AG04449 (cell line): ENCODE measurements at regions not wholly inside any gene's neighbourhood (a gene's known extent, or its start where the extent isn't known, plus 50 kb on each side); places are given as distances from the start of the nearest gene placed in this dataset.

Experiments
- CTCF ChIA-PET: fragments of 350-600 bp; formaldehyde crosslinking; extraction: SDS; loops from one replicate; lab custom pipeline; 2021; ENCODE audit warnings: antibody characterized with exemption; lab: Yijun Ruan, JAX
- POLR2A ChIA-PET: fragments of 400-600, 350-600 bp; formaldehyde crosslinking; extraction: SDS; loops from one replicate; lab custom pipeline; 2020; ENCODE audit warnings: antibody characterized with exemption, inconsistent platforms; lab: Yijun Ruan, JAX
- DNase-seq: peaks from one replicate; pipeline ENCODE4 v3.0.0-alpha.2; 2010; ENCODE audit warnings: low read depth, low spot score
- H3K4me3 ChIP-seq: 2 replicates; pipeline ENCODE4 v1.5.1; 2011; ENCODE audit warnings: low read depth, mild to moderate bottlenecking, control low read depth, low read length
- TF ChIP-seq, protein P1 (sequence below): IDR thresholded peaks from one replicate; pipeline ENCODE4 v1.5.1; 2011; ENCODE audit warnings: mild to moderate bottlenecking, moderate library complexity, low read length, control low read depth, inconsistent platforms; ENCODE audit not compliant: insufficient read depth; ENCODE audit errors: missing control alignments

DNA sequence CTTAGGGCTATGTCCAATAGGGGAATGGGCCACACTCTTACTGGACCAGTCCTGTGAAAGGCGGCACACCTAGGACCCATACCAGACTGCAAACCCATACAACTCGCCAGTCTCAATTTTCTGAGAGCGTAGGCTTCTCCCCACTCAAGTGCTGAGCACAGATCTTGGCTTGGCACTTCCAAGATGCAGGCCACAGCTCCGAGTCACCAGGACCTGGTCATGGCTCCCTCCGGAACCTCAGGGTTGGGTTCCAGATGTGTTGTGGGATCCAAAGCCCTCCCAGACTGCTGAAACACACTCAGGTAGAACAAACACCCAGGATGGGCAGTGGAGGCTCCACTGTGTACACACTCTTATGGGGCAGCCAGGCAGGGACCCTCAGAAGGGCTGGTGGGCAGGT, 103.3 kb downstream of the TMEM144 start:
- no peak for DNase-seq
- no peak overlapping the region for H3K4me3 ChIP-seq
- TF ChIP-seq, protein P1, sequence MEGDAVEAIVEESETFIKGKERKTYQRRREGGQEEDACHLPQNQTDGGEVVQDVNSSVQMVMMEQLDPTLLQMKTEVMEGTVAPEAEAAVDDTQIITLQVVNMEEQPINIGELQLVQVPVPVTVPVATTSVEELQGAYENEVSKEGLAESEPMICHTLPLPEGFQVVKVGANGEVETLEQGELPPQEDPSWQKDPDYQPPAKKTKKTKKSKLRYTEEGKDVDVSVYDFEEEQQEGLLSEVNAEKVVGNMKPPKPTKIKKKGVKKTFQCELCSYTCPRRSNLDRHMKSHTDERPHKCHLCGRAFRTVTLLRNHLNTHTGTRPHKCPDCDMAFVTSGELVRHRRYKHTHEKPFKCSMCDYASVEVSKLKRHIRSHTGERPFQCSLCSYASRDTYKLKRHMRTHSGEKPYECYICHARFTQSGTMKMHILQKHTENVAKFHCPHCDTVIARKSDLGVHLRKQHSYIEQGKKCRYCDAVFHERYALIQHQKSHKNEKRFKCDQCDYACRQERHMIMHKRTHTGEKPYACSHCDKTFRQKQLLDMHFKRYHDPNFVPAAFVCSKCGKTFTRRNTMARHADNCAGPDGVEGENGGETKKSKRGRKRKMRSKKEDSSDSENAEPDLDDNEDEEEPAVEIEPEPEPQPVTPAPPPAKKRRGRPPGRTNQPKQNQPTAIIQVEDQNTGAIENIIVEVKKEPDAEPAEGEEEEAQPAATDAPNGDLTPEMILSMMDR: no peak
- POLR2A ChIA-PET: no interaction called here
- CTCF ChIA-PET: interaction anchor here (2.0 kb wide), 1 partner anchor 12 kb away, joined by 6 read pairs; no protein-coding TSS in a partner anchor

DNA sequence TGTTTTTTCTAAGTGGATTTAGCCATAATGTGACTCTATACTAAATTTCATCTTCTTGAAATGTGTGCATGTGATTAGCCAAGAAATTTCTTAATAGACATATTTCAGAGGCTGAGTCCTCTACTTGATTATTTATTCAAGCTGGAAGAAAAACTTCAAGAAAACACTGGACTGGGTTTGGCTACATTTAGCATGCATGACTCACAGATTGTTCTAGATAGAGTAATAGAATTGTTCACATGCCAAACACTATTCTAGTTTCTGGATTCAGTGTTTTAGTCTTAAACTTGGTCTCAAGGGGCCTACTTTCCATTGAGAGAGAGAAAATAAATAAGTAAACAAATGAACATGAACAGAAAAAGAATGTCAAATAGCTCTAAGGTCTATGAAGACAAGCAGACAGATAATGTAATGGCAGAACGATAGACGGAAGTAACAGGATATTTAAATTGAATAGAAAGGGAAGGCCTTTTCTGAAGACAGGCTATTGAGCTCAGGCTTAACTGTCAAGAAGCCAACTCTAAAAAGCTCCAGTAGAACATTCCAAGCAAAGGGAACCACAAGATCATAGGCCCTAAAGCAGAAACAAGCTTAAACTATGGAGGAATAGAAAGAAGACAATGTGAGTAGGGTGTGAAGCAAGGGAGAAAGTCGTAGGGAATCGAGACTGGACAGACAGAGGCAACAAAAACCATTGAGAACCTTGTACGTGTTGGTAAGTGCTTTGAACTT, 104.6 kb downstream of the TMEM144 start:
- H3K4me3 ChIP-seq: no peak overlapping the region
- TF ChIP-seq, protein P1: no peak
- POLR2A ChIA-PET: no interaction called here
- CTCF ChIA-PET: interaction anchor here (1.9 to 2.0 kb wide), 2 partner anchors 13 to 54 kb away, joined by 6 read pairs; no protein-coding TSS in a partner anchor
- peak; percentile 94 for DNase-seq

DNA sequence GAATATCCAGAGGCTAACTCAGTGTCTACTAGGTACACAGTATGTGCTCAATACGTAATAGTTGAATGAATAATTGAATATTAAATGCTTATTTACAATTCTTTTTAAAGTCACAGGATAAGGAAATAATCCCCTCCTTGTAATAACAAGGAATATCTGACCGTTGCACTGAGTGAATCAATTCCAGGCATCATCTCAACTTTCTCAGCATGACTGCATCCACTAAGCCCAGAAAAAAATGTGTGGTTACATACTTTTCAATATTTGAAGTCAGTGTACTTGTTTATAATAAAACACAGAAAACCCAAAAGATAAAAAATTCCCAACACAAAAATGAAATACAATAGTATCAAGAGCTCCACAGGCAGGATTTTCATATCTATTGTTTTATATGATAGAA, 105.4 kb downstream of the TMEM144 start:
- TF ChIP-seq, protein P1: no peak

DNA sequence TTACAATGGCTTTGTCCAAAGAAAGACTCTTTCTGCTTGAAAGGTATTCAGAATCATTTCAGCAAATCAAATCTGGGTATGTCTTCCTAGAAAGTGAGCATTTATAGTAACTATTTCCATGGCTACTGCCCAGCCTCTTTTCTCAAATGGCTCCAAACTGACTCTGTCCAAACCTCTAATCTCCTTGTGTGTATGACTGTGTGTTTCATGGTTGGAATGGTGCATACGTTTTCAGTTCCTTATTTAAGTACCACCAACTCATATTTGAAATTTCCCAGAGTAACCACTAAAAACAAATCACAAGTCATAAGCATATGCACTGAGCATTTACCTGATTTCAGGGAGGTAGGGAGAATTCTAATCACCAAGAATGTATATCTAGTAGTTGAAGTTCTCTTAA, 106.0 kb downstream of the TMEM144 start:
- ChIA-PET POLR2A (no interaction called here), CTCF (no interaction called here)
- no peak for DNase-seq
- no peak overlapping the region for H3K4me3 ChIP-seq
- TF ChIP-seq, protein P1: no peak

More for the DNA sequence above, 105.4 kb downstream of the TMEM144 start:
- peak; percentile 71 for DNase-seq
- ChIA-PET CTCF (interaction anchor here (1.9 to 2.0 kb wide), 2 partner anchors 14 to 55 kb away, joined by 6 read pairs; no protein-coding TSS in a partner anchor), POLR2A (no interaction called here)
- no peak overlapping the region for H3K4me3 ChIP-seq

DNA sequence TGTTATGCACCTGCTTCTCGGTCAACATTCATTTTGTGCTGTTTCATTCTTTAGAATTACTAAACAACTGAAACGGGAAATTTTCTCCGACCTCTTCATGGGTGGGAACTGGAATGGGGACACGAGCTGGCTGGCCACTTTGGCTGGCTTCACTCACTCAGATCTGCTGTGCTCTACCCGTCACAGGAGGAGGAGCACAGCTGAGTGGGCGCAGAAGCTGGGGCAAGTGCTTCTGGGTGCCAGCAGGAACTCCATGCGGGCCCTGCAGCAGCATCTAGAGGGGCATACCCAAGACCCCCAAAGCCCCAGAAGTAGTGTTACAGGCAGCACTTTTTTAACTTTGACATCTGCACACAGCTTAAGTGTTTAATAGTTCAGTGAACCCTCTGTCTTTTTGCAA, 109.6 kb downstream of the TMEM144 start:
- POLR2A ChIA-PET: no interaction called here
- CTCF ChIA-PET: interaction anchor here (0.9 kb wide), 1 partner anchor 8 kb away, joined by 3 read pairs; no protein-coding TSS in a partner anchor
- TF ChIP-seq, protein P1: no peak
- no peak for DNase-seq
- no peak overlapping the region for H3K4me3 ChIP-seq

DNA sequence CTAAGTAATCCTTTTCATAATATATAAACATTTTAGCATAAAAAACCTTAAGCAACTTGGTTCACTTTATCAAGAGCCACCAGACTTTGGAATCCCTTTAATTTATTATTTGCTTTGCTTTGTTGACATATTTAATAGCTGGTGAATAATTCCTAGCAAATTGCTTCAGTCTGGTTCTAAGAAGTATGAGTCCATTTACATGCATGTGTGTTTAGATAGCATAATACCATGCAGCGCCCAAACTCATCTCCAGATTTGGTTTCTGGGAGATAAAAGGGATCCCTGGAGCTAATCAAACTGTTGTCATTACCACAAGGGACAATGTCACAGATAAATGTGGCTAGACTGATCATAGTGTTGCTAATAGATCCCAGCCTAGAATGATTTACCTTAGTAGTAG, 111.8 kb downstream of the TMEM144 start:
- CTCF ChIA-PET: interaction anchor here (1.6 kb wide), 1 partner anchor 67 kb away, joined by 4 read pairs; no protein-coding TSS in a partner anchor

More for the DNA sequence above, 111.8 kb downstream of the TMEM144 start:
- no peak overlapping the region for H3K4me3 ChIP-seq
- TF ChIP-seq, protein P1: no peak
- POLR2A ChIA-PET: no interaction called here
- DNase-seq: no peak
